OCI-LY1 (cell line): ENCODE measurements at regions not wholly inside any gene's neighbourhood (a gene's known extent, or its start where the extent isn't known, plus 50 kb on each side); places are given as distances from the start of the nearest gene placed in this dataset.

Experiments used
- H2AFZ ChIP-seq: fragments of 200-600 bp; sonication (generic), shearing (Covaris generic); 2 replicates; pipeline ENCODE4 v1.6.0; 2014; ENCODE audit warnings: antibody characterized with exemption, mild to moderate bottlenecking, low read length
- H3F3A ChIP-seq: fragments of 200-600 bp; sonication (generic), shearing (Covaris generic); 2 replicates; pipeline ENCODE4 v1.6.0; 2014; ENCODE audit warnings: mild to moderate bottlenecking, antibody characterized with exemption, low read length, moderate library complexity; ENCODE audit not compliant: insufficient read depth
- H3K27ac ChIP-seq: fragments of 200-600 bp; sonication (generic); 2 replicates; pipeline ENCODE4 v1.5.1; 2014; ENCODE audit warnings: low read length, mixed run types, mild to moderate bottlenecking, low read depth; ENCODE audit not compliant: poor library complexity, severe bottlenecking
- H3K27me3 ChIP-seq: fragments of 200-600 bp; sonication (generic); 2 replicates; pipeline ENCODE4 v1.6.0; 2014; ENCODE audit warnings: antibody characterized with exemption, mild to moderate bottlenecking, low read length, moderate library complexity; ENCODE audit not compliant: insufficient read depth
- H3K36me3 ChIP-seq: fragments of 200-600 bp; sonication (generic); 2 replicates; pipeline ENCODE4 v1.6.1; 2014; ENCODE audit warnings: mild to moderate bottlenecking, antibody characterized with exemption, low read length, moderate library complexity, mixed read lengths; ENCODE audit not compliant: insufficient read depth
- H3K4me1 ChIP-seq: fragments of 200-600 bp; sonication (generic); 2 replicates; pipeline ENCODE4 v1.5.1; 2014; ENCODE audit warnings: mild to moderate bottlenecking, low read length, moderate library complexity; ENCODE audit not compliant: insufficient read depth, severe bottlenecking
- H3K4me2 ChIP-seq: fragments of 200-600 bp; sonication (generic), shearing (Covaris generic); 2 replicates; pipeline ENCODE4 v1.6.1; 2014; ENCODE audit warnings: low read length
- H3K4me3 ChIP-seq: fragments of 200-600 bp; sonication (generic); 2 replicates; pipeline ENCODE4 v1.5.1; 2014; ENCODE audit warnings: low read length, low read depth, mild to moderate bottlenecking, mixed read lengths; ENCODE audit not compliant: poor library complexity, severe bottlenecking
- H3K79me2 ChIP-seq: fragments of 200-600 bp; shearing (Covaris generic); 2 replicates; pipeline ENCODE4 v1.6.1; 2016; ENCODE audit warnings: mixed run types, low read length, mixed read lengths; ENCODE audit not compliant: insufficient read depth
- H3K9ac ChIP-seq: fragments of 200-600 bp; sonication (generic), shearing (Covaris generic); 2 replicates; pipeline ENCODE4 v1.6.1; 2014; ENCODE audit warnings: mild to moderate bottlenecking, low read length, mixed read lengths
- H3K9me2 ChIP-seq: fragments of 200-600 bp; sonication (generic), shearing (Covaris generic); 2 replicates; pipeline ENCODE4 v1.6.1; 2014; ENCODE audit warnings: low read depth, mild to moderate bottlenecking, low read length, mixed read lengths
- H3K9me3 ChIP-seq: fragments of 200-600 bp; shearing (Covaris generic); 2 replicates; pipeline ENCODE4 v1.6.1; 2014; ENCODE audit warnings: low read length, mixed read lengths
- H4K20me1 ChIP-seq: fragments of 200-600 bp; sonication (generic), shearing (Covaris generic); 2 replicates; pipeline ENCODE4 v1.6.0; 2016; ENCODE audit warnings: mild to moderate bottlenecking, low read length; ENCODE audit not compliant: insufficient read depth
- EZH2 ChIP-seq: fragments of 200-600 bp; sonication (generic), shearing (Covaris generic); IDR thresholded peaks from 2 replicates; pipeline ENCODE4 v1.8.0; 2017; ENCODE audit warnings: borderline replicate concordance, mixed run types, mild to moderate bottlenecking, antibody characterized with exemption, low read length, moderate library complexity, mixed read lengths
- TF ChIP-seq, protein P1 (sequence below): fragments of 200-600 bp; sonication (generic), shearing (Covaris generic); IDR thresholded peaks from 2 replicates; pipeline ENCODE4 v1.5.1; 2017; ENCODE audit warnings: mild to moderate bottlenecking, antibody characterized with exemption, low read length, moderate library complexity, mixed read lengths

DNA sequence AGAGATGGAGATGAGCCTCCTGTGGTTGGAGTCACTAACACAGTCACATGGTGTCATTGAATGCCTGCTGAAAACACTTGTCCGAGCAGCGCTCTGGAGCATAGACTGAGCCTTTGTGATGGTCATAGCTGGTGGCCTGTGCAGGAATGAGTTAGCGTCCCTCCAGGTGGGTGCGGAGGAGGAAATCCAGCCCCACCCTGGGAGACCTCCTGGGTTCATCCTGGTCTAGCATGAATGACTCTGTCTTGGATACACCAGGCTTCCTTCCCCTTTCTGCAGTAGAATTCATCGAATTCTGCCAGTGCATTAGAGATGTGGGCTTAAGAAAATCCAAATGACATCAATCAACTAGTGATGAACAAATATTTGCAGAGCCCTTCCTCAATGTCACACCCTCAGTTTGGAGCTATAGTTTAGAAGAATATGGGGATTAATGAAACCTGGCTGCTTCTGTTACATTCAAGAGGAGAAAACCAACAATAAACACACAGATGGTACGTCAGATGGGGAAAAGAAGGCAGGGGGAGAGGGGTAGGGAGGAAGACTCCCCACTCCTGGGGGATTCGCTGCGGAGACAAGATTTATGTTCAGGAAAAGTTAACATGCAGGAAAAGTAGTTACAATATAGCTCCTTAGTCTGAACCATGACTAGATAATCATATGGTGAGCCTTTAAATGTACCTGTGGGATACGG, 136.7 kb downstream of the DDX1 start:
- H3F3A ChIP-seq: no peaks in the 10 kb centered on the region
- H3K9ac ChIP-seq: no peak overlapping the region
- no peak overlapping the region for H2AFZ ChIP-seq
- H3K79me2 ChIP-seq: no peaks in the 10 kb centered on the region
- no peak overlapping the region for H3K4me3 ChIP-seq
- no peaks in the 10 kb centered on the region for H3K36me3 ChIP-seq
- no peak overlapping the region for H3K27ac ChIP-seq
- H3K4me2 ChIP-seq: no peak overlapping the region
- H3K4me1 ChIP-seq: no peaks in the 10 kb centered on the region
- no peak for TF ChIP-seq EZH2
- TF ChIP-seq, protein P1, sequence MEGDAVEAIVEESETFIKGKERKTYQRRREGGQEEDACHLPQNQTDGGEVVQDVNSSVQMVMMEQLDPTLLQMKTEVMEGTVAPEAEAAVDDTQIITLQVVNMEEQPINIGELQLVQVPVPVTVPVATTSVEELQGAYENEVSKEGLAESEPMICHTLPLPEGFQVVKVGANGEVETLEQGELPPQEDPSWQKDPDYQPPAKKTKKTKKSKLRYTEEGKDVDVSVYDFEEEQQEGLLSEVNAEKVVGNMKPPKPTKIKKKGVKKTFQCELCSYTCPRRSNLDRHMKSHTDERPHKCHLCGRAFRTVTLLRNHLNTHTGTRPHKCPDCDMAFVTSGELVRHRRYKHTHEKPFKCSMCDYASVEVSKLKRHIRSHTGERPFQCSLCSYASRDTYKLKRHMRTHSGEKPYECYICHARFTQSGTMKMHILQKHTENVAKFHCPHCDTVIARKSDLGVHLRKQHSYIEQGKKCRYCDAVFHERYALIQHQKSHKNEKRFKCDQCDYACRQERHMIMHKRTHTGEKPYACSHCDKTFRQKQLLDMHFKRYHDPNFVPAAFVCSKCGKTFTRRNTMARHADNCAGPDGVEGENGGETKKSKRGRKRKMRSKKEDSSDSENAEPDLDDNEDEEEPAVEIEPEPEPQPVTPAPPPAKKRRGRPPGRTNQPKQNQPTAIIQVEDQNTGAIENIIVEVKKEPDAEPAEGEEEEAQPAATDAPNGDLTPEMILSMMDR: no peak
- no peaks in the 10 kb centered on the region for H4K20me1 ChIP-seq
- H3K27me3 ChIP-seq: no peaks in the 10 kb centered on the region; the same call in 1 of the 2 replicates
- no peaks in the 10 kb centered on the region for H3K9me2 ChIP-seq
- H3K9me3 ChIP-seq: no peaks in the 10 kb centered on the region

DNA sequence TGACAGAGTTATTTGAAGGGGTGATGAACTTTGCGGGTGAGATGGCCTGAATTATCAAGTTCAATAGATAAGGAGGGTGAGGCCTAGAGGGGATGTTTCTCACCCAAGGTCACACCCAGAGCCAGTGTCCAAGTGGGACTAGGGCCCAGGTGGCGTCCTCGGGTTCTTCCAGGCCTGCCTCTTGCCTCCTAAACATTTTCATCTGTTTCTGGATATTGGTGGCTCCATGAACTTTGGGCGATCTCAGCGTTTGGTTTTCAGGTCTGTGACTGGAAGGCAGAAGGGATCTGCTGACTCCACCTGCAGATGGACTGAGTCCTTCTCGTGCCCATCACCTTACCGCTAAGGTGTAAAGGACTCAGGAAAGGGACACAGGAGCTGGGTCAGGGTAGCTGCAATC, 137.3 kb downstream of the DDX1 start:
- no peak overlapping the region for H3K27ac ChIP-seq
- H3K79me2 ChIP-seq: no peaks in the 10 kb centered on the region
- no peaks in the 10 kb centered on the region for H3K36me3 ChIP-seq
- H3F3A ChIP-seq: no peaks in the 10 kb centered on the region
- H2AFZ ChIP-seq: no peak overlapping the region
- no peaks in the 10 kb centered on the region for H3K9me3 ChIP-seq
- H3K4me3 ChIP-seq: no peak overlapping the region
- H3K9ac ChIP-seq: no peak overlapping the region
- H3K9me2 ChIP-seq: no peaks in the 10 kb centered on the region
- no peaks in the 10 kb centered on the region for H3K4me1 ChIP-seq
- H4K20me1 ChIP-seq: no peaks in the 10 kb centered on the region
- H3K27me3 ChIP-seq: no peaks in the 10 kb centered on the region; the same call in 1 of the 2 replicates
- H3K4me2 ChIP-seq: no peak overlapping the region
- no peak for TF ChIP-seq EZH2
- TF ChIP-seq, protein P1: no peak

DNA sequence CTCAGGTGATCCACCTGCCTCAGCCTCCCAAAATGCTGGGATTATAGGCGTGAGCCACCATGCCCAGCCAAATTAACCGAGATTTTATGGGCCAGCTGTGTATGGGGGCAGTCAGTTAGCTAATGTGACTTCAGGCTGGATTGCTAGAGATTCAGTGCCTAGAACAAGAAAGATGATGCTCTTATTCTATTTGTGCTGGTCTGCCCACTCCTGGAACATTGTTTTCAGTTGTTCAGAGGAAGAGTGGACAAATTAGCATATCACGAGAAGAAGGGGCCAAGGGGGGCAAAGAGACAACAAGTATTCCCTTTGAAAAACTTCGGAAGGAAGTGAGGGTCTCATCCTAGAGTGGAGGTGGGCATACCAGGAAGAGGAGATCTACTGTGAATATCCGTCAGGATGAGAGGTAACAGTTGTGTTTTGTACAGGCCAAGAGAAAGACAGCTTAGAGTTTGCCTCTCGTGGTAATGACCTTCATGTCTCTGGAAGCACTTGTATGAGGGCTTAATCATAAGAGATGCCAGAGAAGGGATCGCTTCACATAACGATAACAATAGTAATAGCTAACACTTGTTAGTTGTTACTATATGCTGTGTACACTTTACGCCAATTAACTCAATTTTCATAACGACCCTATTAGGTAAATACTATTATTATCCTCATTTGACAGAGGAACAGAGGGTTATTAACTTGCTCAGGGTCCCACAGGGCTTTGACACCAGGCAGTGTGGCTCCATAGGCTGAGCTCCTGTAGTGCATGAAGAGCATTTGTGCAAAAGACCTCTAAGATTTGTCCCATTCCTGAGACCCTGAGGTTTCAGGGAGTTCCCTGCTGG, 138.3 kb downstream of the DDX1 start:
- Histone ChIP-seq H2AFZ (no peak overlapping the region), H3K27ac (no peak overlapping the region), H3K79me2 (no peaks in the 10 kb centered on the region), H3K36me3 (no peaks in the 10 kb centered on the region), H3K9ac (no peak overlapping the region), H3K4me2 (no peak overlapping the region), H3K9me3 (no peaks in the 10 kb centered on the region), H3K4me3 (no peak overlapping the region), H3K4me1 (no peaks in the 10 kb centered on the region), H3F3A (no peaks in the 10 kb centered on the region), H4K20me1 (no peaks in the 10 kb centered on the region), H3K27me3 (no peaks in the 10 kb centered on the region; the same call in 1 of the 2 replicates), H3K9me2 (no peaks in the 10 kb centered on the region)
- TF ChIP-seq EZH2: no peak
- TF ChIP-seq, protein P1: no peak
